Nephron (organoid): ENCODE measurements at regions not wholly inside any gene's neighbourhood (a gene's known extent, or its start where the extent isn't known, plus 50 kb on each side); places are given as distances from the start of the nearest gene placed in this dataset.

Source experiments
- H3K27ac Mint-ChIP-seq, 3 experiments: 2 replicates each; pipeline ENCODE4 v1.8.0; 2020; ENCODE audit warnings: mixed read lengths in 3 of 3, mild to moderate bottlenecking in 2 of 3, moderate library complexity in 1 of 3
- H3K27me3 Mint-ChIP-seq: 2 replicates; pipeline ENCODE4 v1.8.0; 2021; ENCODE audit warnings: low read depth, mild to moderate bottlenecking, moderate library complexity, mixed read lengths
- H3K36me3 Mint-ChIP-seq: 2 replicates; pipeline ENCODE4 v1.8.0; 2020; ENCODE audit warnings: low read depth, mixed read lengths
- H3K4me1 Mint-ChIP-seq: 2 replicates; pipeline ENCODE4 v1.8.0; 2020; ENCODE audit warnings: mixed read lengths
- H3K4me3 Mint-ChIP-seq, 3 experiments: 2 replicates each; pipeline ENCODE4 v1.8.0; 2020; ENCODE audit warnings: mild to moderate bottlenecking in 3 of 3, mixed read lengths in 3 of 3, moderate library complexity in 2 of 3
- H3K9me3 Mint-ChIP-seq: 2 replicates; pipeline ENCODE4 v1.8.0; 2020; ENCODE audit warnings: mixed read lengths
- CTCF ChIP-seq, 3 experiments: fragments of 200-600 bp; sonication (generic); IDR thresholded peaks; one replicate each; pipeline ENCODE4 v1.5.0; 2021; ENCODE audit warnings: antibody characterized with exemption in 3 of 3; ENCODE audit not compliant: unreplicated experiment in 3 of 3

- no peak overlapping the region for H3K4me3 Mint-ChIP-seq
- H3K27me3 Mint-ChIP-seq, result no peaks in the 10 kb centered on the region
- H3K27ac Mint-ChIP-seq, result peak overlapping the region; percentile 53 to 88 (median 85)
- H3K36me3 Mint-ChIP-seq, result peaks cover 6% of the 10 kb centered on the region
- peaks cover 9% of the 10 kb centered on the region for H3K9me3 Mint-ChIP-seq
- no peak for TF ChIP-seq CTCF (IDR thresholded peaks at IDR 0.05; ENCODE audit: unreplicated experiment in 3 of 3)
- H3K4me1 Mint-ChIP-seq, result peaks cover 65% of the 10 kb centered on the region
Observed at GRCh38 chr1:163773396-163773795, 451.6 kb downstream of the NUF2 start.

GRCh38 chr1:163774401-163774945, 452.7 kb downstream of the NUF2 start:
- no peaks in the 10 kb centered on the region for H3K27me3 Mint-ChIP-seq
- peak overlapping the region; percentile 85 to 88 (median 88) for H3K27ac Mint-ChIP-seq

GRCh38 chr1:163774978-163775620, 453.3 kb downstream of the NUF2 start:
- H3K4me3 Mint-ChIP-seq, result peak overlapping the region in 1 of 3 experiments; percentile 32
- H3K27ac Mint-ChIP-seq, result peak overlapping the region; percentile 85 to 93 (median 93)
- H3K4me1 Mint-ChIP-seq, result peaks cover 58% of the 10 kb centered on the region
- H3K9me3 Mint-ChIP-seq, result peaks cover 16% of the 10 kb centered on the region
- TF ChIP-seq CTCF (IDR thresholded peaks at IDR 0.05; ENCODE audit: unreplicated experiment in 3 of 3), result no peak
- no peaks in the 10 kb centered on the region for H3K27me3 Mint-ChIP-seq
- peaks cover 15% of the 10 kb centered on the region for H3K36me3 Mint-ChIP-seq

More at GRCh38 chr1:163774401-163774945, 452.7 kb downstream of the NUF2 start:
- peaks cover 16% of the 10 kb centered on the region for H3K9me3 Mint-ChIP-seq
- peak overlapping the region in 1 of 3 experiments; percentile 14 for H3K4me3 Mint-ChIP-seq
- H3K4me1 Mint-ChIP-seq, result peaks cover 64% of the 10 kb centered on the region
- no peak for TF ChIP-seq CTCF (IDR thresholded peaks at IDR 0.05; ENCODE audit: unreplicated experiment in 3 of 3)
- peaks cover 15% of the 10 kb centered on the region for H3K36me3 Mint-ChIP-seq

GRCh38 chr1:163777205-163777604, 455.5 kb downstream of the NUF2 start:
- Mint-ChIP-seq H3K36me3 (peaks cover 26% of the 10 kb centered on the region), H3K9me3 (peaks cover 26% of the 10 kb centered on the region), H3K4me1 (peaks cover 37% of the 10 kb centered on the region), H3K27me3 (no peaks in the 10 kb centered on the region), H3K27ac (no peak overlapping the region), H3K4me3 (no peak overlapping the region)
- no peak for TF ChIP-seq CTCF (IDR thresholded peaks at IDR 0.05; ENCODE audit: unreplicated experiment in 3 of 3)

- no peak for TF ChIP-seq CTCF (IDR thresholded peaks at IDR 0.05; ENCODE audit: unreplicated experiment in 3 of 3)
- Mint-ChIP-seq H3K36me3 (peaks cover 26% of the 10 kb centered on the region), H3K27ac (no peak overlapping the region), H3K27me3 (no peaks in the 10 kb centered on the region), H3K4me3 (no peak overlapping the region), H3K4me1 (no peaks in the 10 kb centered on the region), H3K9me3 (peaks cover 23% of the 10 kb centered on the region)
Observed at GRCh38 chr1:163781146-163781545, 459.4 kb downstream of the NUF2 start.
